GM23248 (cell line): ENCODE measurements at regions not wholly inside any gene's neighbourhood (a gene's known extent, or its start where the extent isn't known, plus 50 kb on each side); places are given as distances from the start of the nearest gene placed in this dataset.
"Not testable (repeated sequence)": the region's sequence is repeated elsewhere in the genome, so short reads cannot be mapped to it uniquely, and the experiment has no call there.

Experiments used
- DNase-seq: peaks from one replicate; pipeline ENCODE4 v3.0.0-alpha.2; 2015
- H2AFZ ChIP-seq: fragments of 200-600 bp; sonication (generic); 2 replicates; pipeline ENCODE4 v1.6.1; 2016; ENCODE audit warnings: antibody characterized with exemption
- H3F3A ChIP-seq: fragments of 200-600 bp; sonication (generic); 2 replicates; pipeline ENCODE4 v1.6.1; 2016; ENCODE audit warnings: mild to moderate bottlenecking, antibody characterized with exemption, mixed run types; ENCODE audit not compliant: insufficient read depth
- H3K27ac ChIP-seq: fragments of 200-600 bp; sonication (generic); 2 replicates; pipeline ENCODE4 v1.5.1; 2016; ENCODE audit warnings: mild to moderate bottlenecking
- H3K27me3 ChIP-seq: fragments of 200-600 bp; sonication (generic); replicated peaks from 2 replicates; pipeline ENCODE4 v1.6.1; 2016; ENCODE audit warnings: mild to moderate bottlenecking; ENCODE audit not compliant: insufficient read depth
- H3K36me3 ChIP-seq: fragments of 200-600 bp; sonication (generic); 2 replicates; pipeline ENCODE4 v1.6.1; 2016; ENCODE audit warnings: low read depth, mild to moderate bottlenecking
- H3K4me1 ChIP-seq: fragments of 200-600 bp; sonication (generic); 2 replicates; pipeline ENCODE4 v1.6.1; 2016; ENCODE audit warnings: mild to moderate bottlenecking; ENCODE audit not compliant: insufficient read depth
- H3K4me2 ChIP-seq: fragments of 200-600 bp; sonication (generic); one replicate; pipeline ENCODE4 v1.6.1; 2016; ENCODE audit warnings: mild to moderate bottlenecking; ENCODE audit not compliant: unreplicated experiment
- H3K4me3 ChIP-seq: fragments of 200-600 bp; sonication (generic); 2 replicates; pipeline ENCODE4 v1.5.1; 2016; ENCODE audit warnings: mild to moderate bottlenecking
- H3K79me2 ChIP-seq: fragments of 200-600 bp; sonication (generic); 2 replicates; pipeline ENCODE4 v1.6.1; 2016; ENCODE audit warnings: mild to moderate bottlenecking; ENCODE audit not compliant: insufficient read depth
- H3K9ac ChIP-seq: fragments of 200-600 bp; sonication (generic); 2 replicates; pipeline ENCODE4 v1.6.1; 2016; ENCODE audit warnings: mild to moderate bottlenecking
- H3K9me2 ChIP-seq: fragments of 200-600 bp; sonication (generic); 2 replicates; pipeline ENCODE4 v1.6.1; 2016; ENCODE audit warnings: mixed run types, mild to moderate bottlenecking, moderate library complexity; ENCODE audit not compliant: insufficient read depth
- H3K9me3 ChIP-seq: fragments of 200-600 bp; sonication (generic); one replicate; pipeline ENCODE4 v1.6.1; 2017; ENCODE audit warnings: low read depth
- H4K20me1 ChIP-seq: fragments of 200-600 bp; sonication (generic); 2 replicates; pipeline ENCODE4 v1.6.0; 2016; ENCODE audit not compliant: insufficient read depth
- EZH2 ChIP-seq: fragments of 200-600 bp; sonication (generic); IDR thresholded peaks from 2 replicates; pipeline ENCODE4 v1.6.1; 2018; ENCODE audit warnings: antibody characterized with exemption, mild to moderate bottlenecking; ENCODE audit not compliant: insufficient read depth, poor library complexity, severe bottlenecking
- EZH2phosphoT487 ChIP-seq: fragments of 200-600 bp; sonication (generic); IDR thresholded peaks from 2 replicates; pipeline ENCODE4 v1.6.1; 2018; ENCODE audit warnings: antibody characterized with exemption, moderate library complexity, mild to moderate bottlenecking, low read depth; ENCODE audit not compliant: insufficient read depth
- WGBS, 2 experiments: methylation state at CpG; one replicate each; pipeline ENCODE4 v1.1.6; 2015 to 2017; ENCODE audit warnings: low lambda C conversion rate in 2 of 2, low coverage in 1 of 2; ENCODE audit errors: missing lambda C conversion rate in 2 of 2; 5-methylcytosine and 5-hydroxymethylcytosine counted together
- in situ Hi-C: fragments of 300-500 bp; cut with MboI; formaldehyde crosslinking; loops from 2 replicates; pipeline ENCODE4 v1.15.0; 2020

GRCh38 chr10:81733542-81733941 is 141.5 kb upstream of the NRG3 start:
- Histone ChIP-seq H3K9ac (no peak overlapping the region), H3K9me3 (no peaks in the 10 kb centered on the region), H3K36me3 (no peaks in the 10 kb centered on the region), H3K4me1 (no peaks in the 10 kb centered on the region), H3K79me2 (no peaks in the 10 kb centered on the region), H3K4me2 (no peak overlapping the region), H3K4me3 (no peak overlapping the region), H3K27ac (no peak overlapping the region), H3F3A (no peaks in the 10 kb centered on the region), H3K27me3 (no peaks in the 10 kb centered on the region), H3K9me2 (no peaks in the 10 kb centered on the region), H2AFZ (no peak overlapping the region), H4K20me1 (no peaks in the 10 kb centered on the region)
- TF ChIP-seq EZH2 = no peak
- TF ChIP-seq EZH2phosphoT487 = no peak
- DNase-seq = no peak
- in situ Hi-C loops = no loop called here
- WGBS, 2 experiments = 3 to 9% methylated on average over 1 of the region's 1 CpG

- H3K27me3 ChIP-seq, H3K27ac ChIP-seq, in situ Hi-C loops, H3F3A ChIP-seq, H3K79me2 ChIP-seq, H3K36me3 ChIP-seq, H3K9me2 ChIP-seq, H3K4me3 ChIP-seq, H3K9me3 ChIP-seq, H3K4me2 ChIP-seq, H3K4me1 ChIP-seq, DNase-seq, H3K9ac ChIP-seq, H4K20me1 ChIP-seq, H2AFZ ChIP-seq: not testable (repeated sequence)
- 20 to 28% methylated on average over 5 to 9 of the region's 9 CpGs for WGBS, 2 experiments
Measured at GRCh38 chr10:81735167-81735566, 139.8 kb upstream of the NRG3 start.

GRCh38 chr10:81759111-81759510 is 115.9 kb upstream of the NRG3 start:
- in situ Hi-C loops = no loop called here
- Histone ChIP-seq H3F3A (no peaks in the 10 kb centered on the region), H3K4me2 (no peak overlapping the region), H3K4me1 (no peaks in the 10 kb centered on the region), H2AFZ (no peak overlapping the region), H3K27ac (no peak overlapping the region), H3K79me2 (no peaks in the 10 kb centered on the region), H3K36me3 (no peaks in the 10 kb centered on the region), H3K9me3 (no peaks in the 10 kb centered on the region), H4K20me1 (no peaks in the 10 kb centered on the region), H3K4me3 (no peak overlapping the region), H3K9me2 (no peaks in the 10 kb centered on the region), H3K9ac (no peak overlapping the region), H3K27me3 (no peaks in the 10 kb centered on the region)
- 42 to 58% methylated on average over 2 of the region's 2 CpGs for WGBS, 2 experiments
- DNase-seq = no peak
- no peak for TF ChIP-seq EZH2
- no peak for TF ChIP-seq EZH2phosphoT487

GRCh38 chr10:81784111-81784597 is 90.8 kb upstream of the NRG3 start:
- Histone ChIP-seq H3K9me2 (no peaks in the 10 kb centered on the region), H3K27me3 (no peaks in the 10 kb centered on the region), H3K27ac (no peak overlapping the region), H3K9me3 (no peaks in the 10 kb centered on the region), H3K4me1 (no peaks in the 10 kb centered on the region), H3K36me3 (no peaks in the 10 kb centered on the region), H3K4me2 (no peak overlapping the region), H3K9ac (no peak overlapping the region), H2AFZ (no peak overlapping the region), H4K20me1 (no peaks in the 10 kb centered on the region), H3K79me2 (no peaks in the 10 kb centered on the region), H3K4me3 (no peak overlapping the region), H3F3A (no peaks in the 10 kb centered on the region)
- DNase-seq = no peak
- TF ChIP-seq EZH2 (no peak), EZH2phosphoT487 (no peak)
- 58 to 63% methylated on average over 19 to 26 of the region's 31 CpGs for WGBS, 2 experiments
- in situ Hi-C loops = no loop called here

- DNase-seq = no peak
- in situ Hi-C loops = no loop called here
- Histone ChIP-seq H3K79me2 (no peaks in the 10 kb centered on the region), H3K4me1 (no peaks in the 10 kb centered on the region), H3K9me3 (no peaks in the 10 kb centered on the region), H3K27me3 (no peaks in the 10 kb centered on the region), H3K36me3 (no peaks in the 10 kb centered on the region), H3F3A (no peaks in the 10 kb centered on the region), H3K4me3 (no peak overlapping the region), H3K9ac (no peak overlapping the region), H2AFZ (no peak overlapping the region), H4K20me1 (no peaks in the 10 kb centered on the region), H3K4me2 (no peak overlapping the region), H3K9me2 (no peaks in the 10 kb centered on the region), H3K27ac (no peak overlapping the region)
- TF ChIP-seq EZH2 = no peak
- TF ChIP-seq EZH2phosphoT487 = no peak
- WGBS, 2 experiments = 2 to 3% methylated on average over 2 of the region's 2 CpGs
Measured at GRCh38 chr10:81792729-81793128, 82.3 kb upstream of the NRG3 start.
